KMS-11 (cell line): ENCODE measurements at regions not wholly inside any gene's neighbourhood (a gene's known extent, or its start where the extent isn't known, plus 50 kb on each side); places are given as distances from the start of the nearest gene placed in this dataset.

Experiments used
- H2AFZ ChIP-seq: fragments of 200-600 bp; sonication (generic); 2 replicates; pipeline ENCODE4 v1.6.1; 2016; ENCODE audit warnings: antibody characterized with exemption, mixed run types, low read depth
- H3K27ac ChIP-seq: fragments of 200-600 bp; sonication (generic); 2 replicates; pipeline ENCODE4 v1.6.1; 2016; ENCODE audit warnings: mild to moderate bottlenecking, mixed run types
- H3K27me3 ChIP-seq: fragments of 200-600 bp; sonication (generic); 2 replicates; pipeline ENCODE4 v1.6.1; 2017; ENCODE audit warnings: mild to moderate bottlenecking, low read depth, mixed run types, moderate library complexity; ENCODE audit not compliant: insufficient read depth
- H3K36me3 ChIP-seq: fragments of 200-600 bp; sonication (generic); 2 replicates; pipeline ENCODE4 v1.6.1; 2017; ENCODE audit warnings: mild to moderate bottlenecking, mixed run types; ENCODE audit not compliant: insufficient read depth
- H3K4me1 ChIP-seq: fragments of 200-600 bp; sonication (generic); 2 replicates; pipeline ENCODE4 v1.6.1; 2016; ENCODE audit warnings: mild to moderate bottlenecking, low read depth, mixed run types; ENCODE audit not compliant: poor library complexity, severe bottlenecking
- H3K4me2 ChIP-seq: fragments of 200-600 bp; sonication (generic); 2 replicates; pipeline ENCODE4 v1.7.0; 2016; ENCODE audit warnings: mild to moderate bottlenecking, mixed run types
- H3K4me3 ChIP-seq: fragments of 200-600 bp; sonication (generic); IDR thresholded peaks from 2 replicates; pipeline ENCODE4 v1.6.1; 2017; ENCODE audit warnings: low read depth, low read length, mixed read lengths; ENCODE audit not compliant: insufficient read depth
- H3K79me2 ChIP-seq: fragments of 200-600 bp; sonication (generic); 2 replicates; pipeline ENCODE4 v1.6.1; 2016; ENCODE audit warnings: low read depth, mixed run types; ENCODE audit not compliant: insufficient read depth
- H3K9ac ChIP-seq: fragments of 200-600 bp; sonication (generic); 2 replicates; pipeline ENCODE4 v1.6.1; 2016; ENCODE audit warnings: mild to moderate bottlenecking, mixed run types
- H4K20me1 ChIP-seq: fragments of 200-600 bp; sonication (generic); 2 replicates; pipeline ENCODE4 v1.6.1; 2016; ENCODE audit warnings: mild to moderate bottlenecking, mixed run types; ENCODE audit not compliant: insufficient read depth
- CTCF ChIP-seq: fragments of 200-600 bp; sonication (generic); conservative IDR thresholded peaks from 2 replicates; pipeline ENCODE4 v1.6.1; 2017; ENCODE audit warnings: low read depth, mild to moderate bottlenecking, antibody characterized with exemption, low read length, moderate library complexity, mixed read lengths

- no peak overlapping the region for H2AFZ ChIP-seq
- H3K4me3 ChIP-seq = no peak overlapping the region
- no peak overlapping the region for H3K4me2 ChIP-seq
- H3K27me3 ChIP-seq = no peaks in the 10 kb centered on the region
- no peaks in the 10 kb centered on the region for H3K36me3 ChIP-seq
- H3K27ac ChIP-seq = no peak overlapping the region
- peaks cover 24% of the 10 kb centered on the region for H3K4me1 ChIP-seq
- no peak overlapping the region for H3K9ac ChIP-seq
- H3K79me2 ChIP-seq = no peaks in the 10 kb centered on the region
- H4K20me1 ChIP-seq = no peaks in the 10 kb centered on the region
- TF ChIP-seq CTCF = no peak
These were observed 141.0 kb upstream of the PLSCR5 start for GRCh38 chr3:146746190-146746589.

GRCh38 chr3:146739203-146739671 lies 134.1 kb upstream of the PLSCR5 start:
- TF ChIP-seq CTCF = no peak
- Histone ChIP-seq H3K79me2 (no peaks in the 10 kb centered on the region), H4K20me1 (no peaks in the 10 kb centered on the region), H3K4me3 (peak overlapping the region; percentile 58), H3K9ac (no peak overlapping the region), H2AFZ (no peak overlapping the region; the same call in 1 of the 2 replicates), H3K27me3 (no peaks in the 10 kb centered on the region), H3K4me2 (peak overlapping the region; percentile 43), H3K27ac (peak overlapping the region; percentile 27; the same call in 1 of the 2 replicates), H3K4me1 (peaks cover 37% of the 10 kb centered on the region), H3K36me3 (no peaks in the 10 kb centered on the region)

GRCh38 chr3:146732325-146732724 lies 127.2 kb upstream of the PLSCR5 start:
- Histone ChIP-seq H3K4me1 (peaks cover 3% of the 10 kb centered on the region), H3K27me3 (no peaks in the 10 kb centered on the region), H2AFZ (no peak overlapping the region), H3K4me2 (no peak overlapping the region), H3K4me3 (no peak overlapping the region), H3K27ac (no peak overlapping the region), H3K79me2 (no peaks in the 10 kb centered on the region), H3K36me3 (no peaks in the 10 kb centered on the region), H3K9ac (no peak overlapping the region), H4K20me1 (no peaks in the 10 kb centered on the region)
- TF ChIP-seq CTCF = no peak

GRCh38 chr3:146715170-146715569 lies 110.0 kb upstream of the PLSCR5 start:
- no peaks in the 10 kb centered on the region for H4K20me1 ChIP-seq
- H3K4me1 ChIP-seq = no peaks in the 10 kb centered on the region
- no peaks in the 10 kb centered on the region for H3K27me3 ChIP-seq
- H3K27ac ChIP-seq = no peak overlapping the region
- H3K4me2 ChIP-seq = no peak overlapping the region
- H3K4me3 ChIP-seq = no peak overlapping the region
- TF ChIP-seq CTCF = no peak
- H3K36me3 ChIP-seq = no peaks in the 10 kb centered on the region
- no peak overlapping the region for H3K9ac ChIP-seq
- H2AFZ ChIP-seq = no peak overlapping the region
- H3K79me2 ChIP-seq = no peaks in the 10 kb centered on the region
